SH-SY5Y (cell line): ENCODE measurements at regions not wholly inside any gene's neighbourhood (a gene's known extent, or its start where the extent isn't known, plus 50 kb on each side); places are given as distances from the start of the nearest gene placed in this dataset.

ENCODE experiments used
- GATA2 ChIP-seq: IDR thresholded peaks from 2 replicates; pipeline ENCODE4 v1.6.1; 2011; ENCODE audit warnings: mild to moderate bottlenecking, low read depth, low read length
- GATA3 ChIP-seq: IDR thresholded peaks from 2 replicates; pipeline ENCODE4 v1.6.1; 2011; ENCODE audit warnings: low read depth, mild to moderate bottlenecking, low read length, moderate library complexity

- no peak for TF ChIP-seq GATA2
Measured at GRCh38 chr7:67635271-67635670, 638.6 kb downstream of the TYW1 start.

- TF ChIP-seq GATA3 (no peak), GATA2 (no peak)
Measured at GRCh38 chr7:67636348-67637022, 639.9 kb downstream of the TYW1 start.

GRCh38 chr7:67637023-67637358, 640.4 kb downstream of the TYW1 start:
- TF ChIP-seq GATA2 = no peak
- TF ChIP-seq GATA3 = no peak

- TF ChIP-seq GATA2 (no peak), GATA3 (no peak)
Measured at GRCh38 chr7:67644151-67644550, 647.5 kb downstream of the TYW1 start.

GRCh38 chr7:67652937-67653336, 656.3 kb downstream of the TYW1 start:
- TF ChIP-seq GATA2 (no peak), GATA3 (no peak)

GRCh38 chr7:67653856-67654454, 657.3 kb downstream of the TYW1 start:
- TF ChIP-seq GATA3 (no peak), GATA2 (no peak)

- no peak for TF ChIP-seq GATA3
- no peak for TF ChIP-seq GATA2
Measured at GRCh38 chr7:67654642-67655041, 658.0 kb downstream of the TYW1 start.

GRCh38 chr7:67655168-67655567, 658.5 kb downstream of the TYW1 start:
- TF ChIP-seq GATA3 = no peak

- no peak for TF ChIP-seq GATA2
- no peak for TF ChIP-seq GATA3
Measured at GRCh38 chr7:67659091-67659490, 662.5 kb downstream of the TYW1 start.

- TF ChIP-seq GATA3 (no peak), GATA2 (no peak)
Measured at GRCh38 chr7:67662804-67663203, 666.2 kb downstream of the TYW1 start.

- TF ChIP-seq GATA3 (no peak), GATA2 (no peak)
Measured at GRCh38 chr7:67663644-67664043, 667.0 kb downstream of the TYW1 start.

- TF ChIP-seq GATA2 = no peak
- no peak for TF ChIP-seq GATA3
Measured at GRCh38 chr7:67671006-67671548, 674.4 kb downstream of the TYW1 start.

GRCh38 chr7:67673861-67674260, 677.2 kb downstream of the TYW1 start:
- TF ChIP-seq GATA2 = no peak
- no peak for TF ChIP-seq GATA3

GRCh38 chr7:67675971-67676370, 679.3 kb downstream of the TYW1 start:
- TF ChIP-seq GATA3 (no peak), GATA2 (no peak)

- TF ChIP-seq GATA3 (no peak), GATA2 (no peak)
Measured at GRCh38 chr7:67678419-67678818, 681.8 kb downstream of the TYW1 start.

- TF ChIP-seq GATA3 = no peak
- TF ChIP-seq GATA2 = no peak
Measured at GRCh38 chr7:67683628-67684027, 687.0 kb downstream of the TYW1 start.

- TF ChIP-seq GATA2 = no peak
- no peak for TF ChIP-seq GATA3
Measured at GRCh38 chr7:67690700-67691099, 694.1 kb downstream of the TYW1 start.
